Type B pancreatic cell (in vitro differentiated cells): ENCODE measurements at regions not wholly inside any gene's neighbourhood (a gene's known extent, or its start where the extent isn't known, plus 50 kb on each side); places are given as distances from the start of the nearest gene placed in this dataset.
"Not testable (repeated sequence)": the region's sequence is repeated elsewhere in the genome, so short reads cannot be mapped to it uniquely, and the experiment has no call there.

Experiments used
- DNase-seq: peaks from one replicate; pipeline ENCODE4 v3.0.0; 2021; ENCODE audit warnings: mixed read lengths; ENCODE audit not compliant: unreplicated experiment; ENCODE audit errors: extremely low spot score
- H3K27ac Mint-ChIP-seq: 2 replicates; pipeline ENCODE4 v1.8.0; 2021; ENCODE audit warnings: mild to moderate bottlenecking, mixed read lengths
- H3K27me3 Mint-ChIP-seq: 2 replicates; pipeline ENCODE4 v1.8.0; 2021; ENCODE audit warnings: mixed read lengths
- H3K36me3 Mint-ChIP-seq: 2 replicates; pipeline ENCODE4 v1.8.0; 2021; ENCODE audit warnings: mixed read lengths
- H3K4me1 Mint-ChIP-seq: one replicate; pipeline ENCODE4 v1.8.0; 2021; ENCODE audit warnings: mixed read lengths; ENCODE audit not compliant: unreplicated experiment
- H3K4me3 Mint-ChIP-seq: 2 replicates; pipeline ENCODE4 v1.8.0; 2021; ENCODE audit warnings: mild to moderate bottlenecking, mixed read lengths
- H3K9me3 Mint-ChIP-seq: 2 replicates; pipeline ENCODE4 v1.8.0; 2021; ENCODE audit warnings: mixed read lengths
- TF ChIP-seq, protein P1 (sequence below): fragments of 200-600 bp; sonication (generic); conservative IDR thresholded peaks from 2 replicates; pipeline ENCODE4 v1.5.0; 2021; ENCODE audit warnings: antibody characterized with exemption, mild to moderate bottlenecking

DNA sequence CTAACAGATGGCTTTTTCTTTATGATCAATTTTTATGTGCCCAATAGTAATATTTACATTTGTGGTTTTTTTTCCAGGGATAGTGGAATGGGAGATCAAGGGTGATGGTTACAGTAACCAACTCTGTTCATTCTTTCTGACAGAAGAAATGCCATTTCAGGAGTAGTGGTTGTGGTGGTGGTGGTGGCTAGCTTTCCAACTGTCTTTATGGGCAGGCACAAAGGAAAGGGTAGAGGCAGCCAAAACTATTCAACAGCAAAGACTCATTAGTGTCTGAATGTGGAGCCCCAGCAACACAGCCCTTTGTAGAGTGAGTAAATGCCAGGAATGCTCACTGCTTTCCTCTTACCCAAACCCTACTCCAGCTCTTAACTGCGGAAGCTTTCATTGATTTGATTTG is 227.7 kb downstream of the RND3 start:
- Mint-ChIP-seq H3K4me3 (no peak overlapping the region), H3K27ac (no peak overlapping the region), H3K9me3 (peaks cover 18% of the 10 kb centered on the region), H3K27me3 (no peaks in the 10 kb centered on the region), H3K36me3 (no peaks in the 10 kb centered on the region), H3K4me1 (peaks cover 5% of the 10 kb centered on the region)
- TF ChIP-seq, protein P1, sequence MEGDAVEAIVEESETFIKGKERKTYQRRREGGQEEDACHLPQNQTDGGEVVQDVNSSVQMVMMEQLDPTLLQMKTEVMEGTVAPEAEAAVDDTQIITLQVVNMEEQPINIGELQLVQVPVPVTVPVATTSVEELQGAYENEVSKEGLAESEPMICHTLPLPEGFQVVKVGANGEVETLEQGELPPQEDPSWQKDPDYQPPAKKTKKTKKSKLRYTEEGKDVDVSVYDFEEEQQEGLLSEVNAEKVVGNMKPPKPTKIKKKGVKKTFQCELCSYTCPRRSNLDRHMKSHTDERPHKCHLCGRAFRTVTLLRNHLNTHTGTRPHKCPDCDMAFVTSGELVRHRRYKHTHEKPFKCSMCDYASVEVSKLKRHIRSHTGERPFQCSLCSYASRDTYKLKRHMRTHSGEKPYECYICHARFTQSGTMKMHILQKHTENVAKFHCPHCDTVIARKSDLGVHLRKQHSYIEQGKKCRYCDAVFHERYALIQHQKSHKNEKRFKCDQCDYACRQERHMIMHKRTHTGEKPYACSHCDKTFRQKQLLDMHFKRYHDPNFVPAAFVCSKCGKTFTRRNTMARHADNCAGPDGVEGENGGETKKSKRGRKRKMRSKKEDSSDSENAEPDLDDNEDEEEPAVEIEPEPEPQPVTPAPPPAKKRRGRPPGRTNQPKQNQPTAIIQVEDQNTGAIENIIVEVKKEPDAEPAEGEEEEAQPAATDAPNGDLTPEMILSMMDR, result no peak
- DNase-seq, result no peak

DNA sequence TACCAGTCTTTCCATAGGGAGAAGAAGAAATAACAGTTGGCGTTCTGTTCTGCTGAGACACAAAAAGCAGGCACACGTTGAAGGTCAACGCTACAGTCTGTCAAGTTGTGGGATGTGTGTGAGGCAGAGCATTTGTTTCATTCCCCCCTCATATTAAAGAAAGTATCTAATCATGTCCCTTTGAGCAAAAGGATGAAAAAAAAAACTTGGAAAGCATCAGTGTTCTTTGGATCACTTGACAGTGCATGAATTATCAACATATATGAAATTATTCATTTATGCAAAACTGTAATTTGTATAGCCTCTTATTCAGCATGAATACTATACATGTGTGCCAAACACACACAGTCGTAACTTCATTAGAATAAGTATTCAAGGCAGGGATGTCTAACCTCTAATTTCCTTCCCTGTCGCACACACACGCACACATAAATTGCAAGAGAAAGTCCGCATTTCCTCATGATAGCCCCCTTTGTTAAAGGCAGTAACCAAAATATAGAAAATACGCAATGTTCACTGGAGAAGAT is 228.6 kb downstream of the RND3 start:
- no peaks in the 10 kb centered on the region for H3K27me3 Mint-ChIP-seq
- no peak overlapping the region for H3K4me3 Mint-ChIP-seq
- peaks cover 18% of the 10 kb centered on the region for H3K9me3 Mint-ChIP-seq
- no peak for DNase-seq
- no peaks in the 10 kb centered on the region for H3K36me3 Mint-ChIP-seq
- peaks cover 5% of the 10 kb centered on the region for H3K4me1 Mint-ChIP-seq
- TF ChIP-seq, protein P1, result no peak
- no peak overlapping the region for H3K27ac Mint-ChIP-seq

DNA sequence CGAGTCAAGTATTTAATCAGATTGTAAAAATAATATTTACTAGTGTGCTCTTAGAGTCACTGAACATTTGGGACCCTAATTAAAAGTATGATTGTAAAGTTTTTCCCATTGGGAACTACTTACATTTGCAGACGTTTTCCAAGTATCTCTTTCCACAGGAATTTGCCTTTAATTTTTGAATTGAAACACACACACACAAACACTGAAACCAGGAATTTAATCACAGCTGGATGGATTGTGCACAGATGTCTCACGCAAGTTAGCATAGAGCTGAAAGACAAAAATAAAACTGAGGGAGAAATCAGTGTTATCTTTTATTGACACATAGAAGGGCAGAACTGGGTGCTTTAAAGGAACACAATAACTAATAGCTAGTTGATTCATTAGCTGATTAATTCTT is 230.7 kb downstream of the RND3 start:
- no peak overlapping the region for H3K27ac Mint-ChIP-seq
- no peak for DNase-seq
- no peaks in the 10 kb centered on the region for H3K36me3 Mint-ChIP-seq
- peaks cover 13% of the 10 kb centered on the region for H3K9me3 Mint-ChIP-seq
- peaks cover 5% of the 10 kb centered on the region for H3K4me1 Mint-ChIP-seq
- H3K4me3 Mint-ChIP-seq, result no peak overlapping the region
- H3K27me3 Mint-ChIP-seq, result no peaks in the 10 kb centered on the region
- TF ChIP-seq, protein P1, result no peak

DNA sequence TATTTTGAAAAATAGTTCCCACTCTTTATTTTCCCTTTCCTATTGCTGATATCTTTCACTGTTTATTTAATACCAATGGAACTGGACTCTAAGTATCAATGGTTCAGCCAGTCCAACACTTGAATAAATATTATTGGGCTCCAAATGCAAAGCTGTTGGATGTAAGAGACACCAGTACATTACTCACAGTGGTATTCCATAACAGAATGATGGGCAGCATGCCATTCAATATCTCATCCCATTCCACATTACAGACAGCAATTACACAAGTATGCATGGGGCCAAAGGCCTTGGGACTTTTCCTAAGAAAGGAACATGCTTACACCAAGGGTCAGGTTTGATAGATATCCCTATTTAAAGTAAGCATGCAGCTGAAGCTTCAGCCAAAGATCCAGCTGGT is 231.9 kb downstream of the RND3 start:
- peaks cover 5% of the 10 kb centered on the region for H3K9me3 Mint-ChIP-seq
- H3K36me3 Mint-ChIP-seq, result no peaks in the 10 kb centered on the region
- H3K27me3 Mint-ChIP-seq, result no peaks in the 10 kb centered on the region
- no peak for DNase-seq
- TF ChIP-seq, protein P1, result no peak
- no peak overlapping the region for H3K27ac Mint-ChIP-seq
- peaks cover 5% of the 10 kb centered on the region for H3K4me1 Mint-ChIP-seq
- no peak overlapping the region for H3K4me3 Mint-ChIP-seq

DNA sequence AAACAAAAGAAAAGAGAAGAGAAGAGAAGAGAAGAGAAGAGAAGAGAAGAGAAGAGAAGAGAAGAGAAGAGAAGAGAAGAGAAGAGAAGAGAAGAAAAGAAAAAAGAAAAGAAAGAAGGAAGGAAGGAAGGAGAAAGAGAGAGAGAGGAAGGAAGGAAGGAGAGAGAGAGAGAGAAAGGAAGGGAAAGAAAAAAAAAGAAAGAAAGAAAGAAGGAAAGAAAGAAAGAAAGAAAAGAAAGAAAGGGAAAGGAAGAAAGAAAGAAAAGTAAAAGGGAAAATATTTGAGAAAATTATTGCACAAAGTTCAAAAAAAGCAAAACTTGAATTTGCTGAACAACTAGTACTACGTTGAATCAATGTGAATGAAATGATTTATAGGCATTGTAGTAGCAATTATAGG is 237.7 kb downstream of the RND3 start:
- H3K27me3 Mint-ChIP-seq, H3K4me1 Mint-ChIP-seq, H3K36me3 Mint-ChIP-seq: not testable (repeated sequence)

DNA sequence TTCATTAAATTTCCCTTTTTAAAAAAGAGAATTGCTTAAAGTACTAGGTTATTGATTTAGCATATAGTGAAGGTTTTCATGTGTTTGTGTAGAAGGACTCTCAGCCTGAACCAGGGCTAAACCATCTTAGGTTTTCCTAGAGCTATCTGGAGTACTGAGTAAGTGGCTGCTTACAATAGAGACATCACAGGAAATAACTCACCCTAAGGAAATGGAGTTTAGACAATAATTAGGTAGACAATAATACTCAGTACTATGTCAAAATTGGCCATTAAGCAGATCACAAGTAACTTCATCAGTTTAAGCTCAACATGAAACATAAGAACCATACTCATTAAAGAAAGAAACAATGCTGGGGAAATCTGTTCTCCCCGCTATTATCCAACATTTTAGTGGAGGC is 240.0 kb downstream of the RND3 start:
- Mint-ChIP-seq H3K36me3 (no peaks in the 10 kb centered on the region), H3K4me3 (no peak overlapping the region), H3K4me1 (no peaks in the 10 kb centered on the region), H3K9me3 (no peaks in the 10 kb centered on the region), H3K27ac (no peak overlapping the region), H3K27me3 (no peaks in the 10 kb centered on the region)
- DNase-seq, result no peak
- TF ChIP-seq, protein P1, result no peak

More for the DNA sequence above, 237.7 kb downstream of the RND3 start:
- H3K4me3 Mint-ChIP-seq, H3K27ac Mint-ChIP-seq, H3K9me3 Mint-ChIP-seq, DNase-seq: not testable (repeated sequence)
